Ovary (tissue), 3 donors: ENCODE measurements at regions not wholly inside any gene's neighbourhood (a gene's known extent, or its start where the extent isn't known, plus 50 kb on each side); places are given as distances from the start of the nearest gene placed in this dataset.

Experiments
- EP300 ChIP-seq: sonication (generic); formaldehyde crosslinking; IDR thresholded peaks from one replicate; pipeline ENCODE4 v1.6.1; 2017; ENCODE audit warnings: antibody characterized with exemption
- POLR2A ChIP-seq: fragments of 450-650 bp; IDR thresholded peaks from one replicate; pipeline ENCODE4 v1.6.1; 2017; ENCODE audit warnings: antibody characterized with exemption, mild to moderate bottlenecking, moderate library complexity
- TF ChIP-seq, protein P1 (sequence below), 3 donors: fragments of 450-650 bp in 2 of 3; fragments of 200-600 bp in 1 of 3; IDR thresholded peaks; one replicate each; pipeline versions ENCODE4 v1.5.1 to v1.8.0; 2016 to 2022; ENCODE audit warnings: antibody characterized with exemption in 3 of 3, mild to moderate bottlenecking in 1 of 3
- donor health status: DM: no; HTN: no; CAD: no.

- TF ChIP-seq, protein P1, sequence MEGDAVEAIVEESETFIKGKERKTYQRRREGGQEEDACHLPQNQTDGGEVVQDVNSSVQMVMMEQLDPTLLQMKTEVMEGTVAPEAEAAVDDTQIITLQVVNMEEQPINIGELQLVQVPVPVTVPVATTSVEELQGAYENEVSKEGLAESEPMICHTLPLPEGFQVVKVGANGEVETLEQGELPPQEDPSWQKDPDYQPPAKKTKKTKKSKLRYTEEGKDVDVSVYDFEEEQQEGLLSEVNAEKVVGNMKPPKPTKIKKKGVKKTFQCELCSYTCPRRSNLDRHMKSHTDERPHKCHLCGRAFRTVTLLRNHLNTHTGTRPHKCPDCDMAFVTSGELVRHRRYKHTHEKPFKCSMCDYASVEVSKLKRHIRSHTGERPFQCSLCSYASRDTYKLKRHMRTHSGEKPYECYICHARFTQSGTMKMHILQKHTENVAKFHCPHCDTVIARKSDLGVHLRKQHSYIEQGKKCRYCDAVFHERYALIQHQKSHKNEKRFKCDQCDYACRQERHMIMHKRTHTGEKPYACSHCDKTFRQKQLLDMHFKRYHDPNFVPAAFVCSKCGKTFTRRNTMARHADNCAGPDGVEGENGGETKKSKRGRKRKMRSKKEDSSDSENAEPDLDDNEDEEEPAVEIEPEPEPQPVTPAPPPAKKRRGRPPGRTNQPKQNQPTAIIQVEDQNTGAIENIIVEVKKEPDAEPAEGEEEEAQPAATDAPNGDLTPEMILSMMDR (IDR thresholded peaks at IDR 0.05) = no peak
- TF ChIP-seq EP300 = no peak
- no peak for TF ChIP-seq POLR2A
Observed at GRCh38 chr5:163677092-163677491, 171.7 kb downstream of the MAT2B start.
